ENCODE measurements at regions not wholly inside any gene's neighbourhood (a gene's known extent, or its start where the extent isn't known, plus 50 kb on each side); places are given as distances from the start of the nearest gene placed in this dataset.

- no peak overlapping the region for H3K9ac ChIP-seq (ENCODE audit: low read depth, low read length, poor library complexity, severe bottlenecking)
- H3K79me2 ChIP-seq (ENCODE audit: insufficient read depth, low read length): no peaks in the 10 kb centered on the region
- no peaks in the 10 kb centered on the region for H3K4me1 ChIP-seq (ENCODE audit: insufficient read depth, low read length, poor library complexity, severe bottlenecking)
- H3K36me3 ChIP-seq (ENCODE audit: insufficient read depth, low read length): no peaks in the 10 kb centered on the region
- H2AFZ ChIP-seq (ENCODE audit: low read length): no peak overlapping the region
- no peaks in the 10 kb centered on the region for H4K20me1 ChIP-seq (ENCODE audit: insufficient read depth, low read length, poor library complexity, severe bottlenecking)
- no peaks in the 10 kb centered on the region for H3K9me2 ChIP-seq (replicated peaks; ENCODE audit: low read depth, low read length)
- H3K9me3 ChIP-seq (ENCODE audit: insufficient read depth, low read depth, low read length): no peaks in the 10 kb centered on the region
- H3K27me3 ChIP-seq (ENCODE audit: insufficient read depth, low read length, poor library complexity, severe bottlenecking): no peaks in the 10 kb centered on the region
- TF ChIP-seq EZH2phosphoT487 (IDR thresholded peaks at IDR 0.05; ENCODE audit: borderline replicate concordance) (no peak), CTCF (conservative IDR thresholded peaks at IDR 0.05; ENCODE audit: low read length) (no peak)
- no peak overlapping the region for H3K4me3 ChIP-seq (ENCODE audit: low read length, poor library complexity, severe bottlenecking)
- H3K4me2 ChIP-seq (ENCODE audit: low read depth, low read length, poor library complexity, severe bottlenecking): no peak overlapping the region
- no peaks in the 10 kb centered on the region for H3F3A ChIP-seq (ENCODE audit: low read depth)
These were observed 116.7 kb upstream of the SLC24A3 start for GRCh38 chr20:19095762-19096161.

- H4K20me1 ChIP-seq (ENCODE audit: insufficient read depth, low read length, poor library complexity, severe bottlenecking): no peaks in the 10 kb centered on the region
- H3K36me3 ChIP-seq (ENCODE audit: insufficient read depth, low read length): no peaks in the 10 kb centered on the region
- H3F3A ChIP-seq (ENCODE audit: low read depth): no peaks in the 10 kb centered on the region
- no peaks in the 10 kb centered on the region for H3K4me1 ChIP-seq (ENCODE audit: insufficient read depth, low read length, poor library complexity, severe bottlenecking)
- H3K4me3 ChIP-seq (ENCODE audit: low read length, poor library complexity, severe bottlenecking): no peak overlapping the region
- no peaks in the 10 kb centered on the region for H3K9me3 ChIP-seq (ENCODE audit: insufficient read depth, low read depth, low read length)
- no peak overlapping the region for H3K9ac ChIP-seq (ENCODE audit: low read depth, low read length, poor library complexity, severe bottlenecking)
- H3K27me3 ChIP-seq (ENCODE audit: insufficient read depth, low read length, poor library complexity, severe bottlenecking): no peaks in the 10 kb centered on the region
- no peak overlapping the region for H2AFZ ChIP-seq (ENCODE audit: low read length)
- H3K4me2 ChIP-seq (ENCODE audit: low read depth, low read length, poor library complexity, severe bottlenecking): no peak overlapping the region
- H3K79me2 ChIP-seq (ENCODE audit: insufficient read depth, low read length): no peaks in the 10 kb centered on the region
- TF ChIP-seq EZH2phosphoT487 (IDR thresholded peaks at IDR 0.05; ENCODE audit: borderline replicate concordance): no peak
- TF ChIP-seq CTCF (conservative IDR thresholded peaks at IDR 0.05; ENCODE audit: low read length): no peak
- H3K9me2 ChIP-seq (replicated peaks; ENCODE audit: low read depth, low read length): no peaks in the 10 kb centered on the region
These were observed 115.6 kb upstream of the SLC24A3 start for GRCh38 chr20:19096843-19097242.

- Histone ChIP-seq H3K36me3 (ENCODE audit: insufficient read depth, low read length) (no peaks in the 10 kb centered on the region), H3K4me1 (ENCODE audit: insufficient read depth, low read length, poor library complexity, severe bottlenecking) (no peaks in the 10 kb centered on the region), H3K27me3 (ENCODE audit: insufficient read depth, low read length, poor library complexity, severe bottlenecking) (no peaks in the 10 kb centered on the region), H3K9me3 (ENCODE audit: insufficient read depth, low read depth, low read length) (no peaks in the 10 kb centered on the region), H3K4me3 (ENCODE audit: low read length, poor library complexity, severe bottlenecking) (no peak overlapping the region), H4K20me1 (ENCODE audit: insufficient read depth, low read length, poor library complexity, severe bottlenecking) (no peaks in the 10 kb centered on the region), H2AFZ (ENCODE audit: low read length) (no peak overlapping the region), H3K4me2 (ENCODE audit: low read depth, low read length, poor library complexity, severe bottlenecking) (no peak overlapping the region), H3F3A (ENCODE audit: low read depth) (no peaks in the 10 kb centered on the region), H3K79me2 (ENCODE audit: insufficient read depth, low read length) (no peaks in the 10 kb centered on the region), H3K9ac (ENCODE audit: low read depth, low read length, poor library complexity, severe bottlenecking) (no peak overlapping the region), H3K9me2 (replicated peaks; ENCODE audit: low read depth, low read length) (no peaks in the 10 kb centered on the region)
- TF ChIP-seq EZH2phosphoT487 (IDR thresholded peaks at IDR 0.05; ENCODE audit: borderline replicate concordance) (no peak), CTCF (conservative IDR thresholded peaks at IDR 0.05; ENCODE audit: low read length) (no peak)
These were observed 114.3 kb upstream of the SLC24A3 start for GRCh38 chr20:19098117-19098516.

Measured in Loucy (cell line).